HFFc6 (cell line): ENCODE measurements at regions not wholly inside any gene's neighbourhood (a gene's known extent, or its start where the extent isn't known, plus 50 kb on each side); places are given as distances from the start of the nearest gene placed in this dataset.
"Not testable (repeated sequence)": the region's sequence is repeated elsewhere in the genome, so short reads cannot be mapped to it uniquely, and the experiment has no call there.

Experiments used
- DNase-seq: peaks from one replicate; pipeline ENCODE4 v3.0.0-alpha.2; 2018
- H3K27ac Mint-ChIP-seq: 2 replicates; pipeline ENCODE4 v1.8.0; 2020; ENCODE audit warnings: mild to moderate bottlenecking, mixed read lengths
- H3K27me3 Mint-ChIP-seq: 2 replicates; pipeline ENCODE4 v1.8.0; 2021; ENCODE audit warnings: mild to moderate bottlenecking, moderate library complexity, mixed read lengths; ENCODE audit not compliant: insufficient read depth
- H3K36me3 Mint-ChIP-seq: 2 replicates; pipeline ENCODE4 v1.8.0; 2021; ENCODE audit warnings: low read depth, mixed read lengths
- H3K4me1 Mint-ChIP-seq: 2 replicates; pipeline ENCODE4 v1.8.0; 2020; ENCODE audit warnings: low read depth, mixed read lengths
- H3K4me3 Mint-ChIP-seq: 2 replicates; pipeline ENCODE4 v1.8.0; 2020; ENCODE audit warnings: mild to moderate bottlenecking, moderate library complexity, mixed read lengths
- H3K9me3 Mint-ChIP-seq: 2 replicates; pipeline ENCODE4 v1.8.0; 2020; ENCODE audit warnings: mild to moderate bottlenecking, mixed read lengths
- CTCF ChIP-seq: fragments of 200-600 bp; sonication (generic); IDR thresholded peaks from 2 replicates; pipeline ENCODE4 v1.5.0; 2021; ENCODE audit warnings: antibody characterized with exemption, mild to moderate bottlenecking

GRCh38 chr5:124614105-124614504, 132.3 kb downstream of the ZNF608 start:
- Mint-ChIP-seq H3K36me3 (no peaks in the 10 kb centered on the region), H3K27ac (no peak overlapping the region), H3K4me1 (peaks cover 9% of the 10 kb centered on the region), H3K4me3 (no peak overlapping the region), H3K9me3 (no peaks in the 10 kb centered on the region; the same call in 1 of the 2 replicates), H3K27me3 (peaks cover 3% of the 10 kb centered on the region)
- TF ChIP-seq CTCF = no peak
- no peak for DNase-seq

- no peak for DNase-seq
- H3K27me3 Mint-ChIP-seq = peaks cover 2% of the 10 kb centered on the region
These were observed 133.0 kb downstream of the ZNF608 start for GRCh38 chr5:124613273-124613953.

GRCh38 chr5:124612023-124612422, 134.4 kb downstream of the ZNF608 start:
- H3K27me3 Mint-ChIP-seq = peaks cover 4% of the 10 kb centered on the region
- no peak overlapping the region for H3K27ac Mint-ChIP-seq
- peaks cover 9% of the 10 kb centered on the region for H3K4me1 Mint-ChIP-seq
- no peak overlapping the region for H3K4me3 Mint-ChIP-seq
- DNase-seq = no peak
- no peaks in the 10 kb centered on the region for H3K36me3 Mint-ChIP-seq
- no peaks in the 10 kb centered on the region; the same call in 1 of the 2 replicates for H3K9me3 Mint-ChIP-seq
- no peak for TF ChIP-seq CTCF

More at GRCh38 chr5:124613273-124613953, 133.0 kb downstream of the ZNF608 start:
- peaks cover 9% of the 10 kb centered on the region for H3K4me1 Mint-ChIP-seq
- H3K9me3 Mint-ChIP-seq = no peaks in the 10 kb centered on the region; the same call in 1 of the 2 replicates
- H3K27ac Mint-ChIP-seq = no peak overlapping the region
- no peak for TF ChIP-seq CTCF
- H3K4me3 Mint-ChIP-seq = no peak overlapping the region
- H3K36me3 Mint-ChIP-seq = no peaks in the 10 kb centered on the region

- not testable (repeated sequence) for H3K9me3 Mint-ChIP-seq, H3K27ac Mint-ChIP-seq, H3K27me3 Mint-ChIP-seq, DNase-seq, H3K4me1 Mint-ChIP-seq, H3K4me3 Mint-ChIP-seq, H3K36me3 Mint-ChIP-seq
These were observed 135.2 kb downstream of the ZNF608 start for GRCh38 chr5:124611262-124611661.

GRCh38 chr5:124609685-124610084, 136.8 kb downstream of the ZNF608 start:
- H3K36me3 Mint-ChIP-seq, H3K4me1 Mint-ChIP-seq, H3K4me3 Mint-ChIP-seq, H3K9me3 Mint-ChIP-seq, DNase-seq, H3K27ac Mint-ChIP-seq, H3K27me3 Mint-ChIP-seq: not testable (repeated sequence)

GRCh38 chr5:124606543-124606942, 139.9 kb downstream of the ZNF608 start:
- peaks cover 7% of the 10 kb centered on the region; the same call in 1 of the 2 replicates for H3K4me1 Mint-ChIP-seq
- H3K9me3 Mint-ChIP-seq = no peaks in the 10 kb centered on the region; the same call in 1 of the 2 replicates
- H3K27me3 Mint-ChIP-seq = peaks cover 8% of the 10 kb centered on the region
- TF ChIP-seq CTCF = no peak
- H3K27ac Mint-ChIP-seq = no peak overlapping the region
- DNase-seq = no peak
- no peaks in the 10 kb centered on the region for H3K36me3 Mint-ChIP-seq
- H3K4me3 Mint-ChIP-seq = no peak overlapping the region
